Lower leg skin (tissue), 3 donors: ENCODE measurements at regions not wholly inside any gene's neighbourhood (a gene's known extent, or its start where the extent isn't known, plus 50 kb on each side); places are given as distances from the start of the nearest gene placed in this dataset.

Experiments
- CTCF ChIP-seq, 3 donors: fragments of 450-650 bp; IDR thresholded peaks; one replicate each; pipeline ENCODE4 v1.5.1; 2016; ENCODE audit warnings: antibody characterized with exemption in 3 of 3, mild to moderate bottlenecking in 3 of 3, moderate library complexity in 2 of 3
- POLR2A ChIP-seq, 2 donors: fragments of 450-650 bp; IDR thresholded peaks; one replicate each; pipeline ENCODE4 v1.6.1; 2016 to 2017; ENCODE audit warnings: antibody characterized with exemption in 2 of 2, mild to moderate bottlenecking in 1 of 2, moderate library complexity in 1 of 2

- TF ChIP-seq POLR2A (IDR thresholded peaks at IDR 0.05): no peak
- no peak for TF ChIP-seq CTCF (IDR thresholded peaks at IDR 0.05)
These were observed 982.4 kb upstream of the HS3ST1 start for GRCh38 chr4:12411072-12411471.
